D341Med (cell line): ENCODE measurements at regions not wholly inside any gene's neighbourhood (a gene's known extent, or its start where the extent isn't known, plus 50 kb on each side); places are given as distances from the start of the nearest gene placed in this dataset.
"Not testable (repeated sequence)": the region's sequence is repeated elsewhere in the genome, so short reads cannot be mapped to it uniquely, and the experiment has no call there.

Experiments used
- DNase-seq: peaks from one replicate; pipeline ENCODE4 v3.0.0; 2012; ENCODE audit warnings: low spot score

- no peak for DNase-seq
Observed at GRCh38 chr1:118828038-118828437, 160.1 kb downstream of the TBX15 start.

GRCh38 chr1:118827636-118828035 is 160.5 kb downstream of the TBX15 start:
- no peak for DNase-seq

GRCh38 chr1:118827207-118827606 is 160.9 kb downstream of the TBX15 start:
- no peak for DNase-seq

- no peak for DNase-seq
Observed at GRCh38 chr1:118826669-118827068, 161.5 kb downstream of the TBX15 start.

GRCh38 chr1:118825619-118826018 is 162.5 kb downstream of the TBX15 start:
- no peak for DNase-seq

GRCh38 chr1:118821801-118822200 is 166.3 kb downstream of the TBX15 start:
- DNase-seq: no peak

- no peak for DNase-seq
Observed at GRCh38 chr1:118820864-118821263, 167.3 kb downstream of the TBX15 start.

- no peak for DNase-seq
Observed at GRCh38 chr1:118815909-118816308, 172.2 kb downstream of the TBX15 start.

GRCh38 chr1:118812555-118812954 is 175.6 kb downstream of the TBX15 start:
- DNase-seq: no peak

- DNase-seq: no peak
Observed at GRCh38 chr1:118811156-118811555, 177.0 kb downstream of the TBX15 start.

- DNase-seq: no peak
Observed at GRCh38 chr1:118809586-118809985, 178.6 kb downstream of the TBX15 start.

- not testable (repeated sequence) for DNase-seq
Observed at GRCh38 chr1:118803128-118803527, 185.0 kb downstream of the TBX15 start.

- DNase-seq: no peak
Observed at GRCh38 chr1:118791094-118791691, 196.9 kb downstream of the TBX15 start.

- no peak for DNase-seq
Observed at GRCh38 chr1:118788463-118788862, 199.7 kb downstream of the TBX15 start.

- DNase-seq: no peak
Observed at GRCh38 chr1:118786454-118787155, 201.5 kb downstream of the TBX15 start.

GRCh38 chr1:118785246-118785645 is 202.9 kb downstream of the TBX15 start:
- DNase-seq: no peak

GRCh38 chr1:118783095-118783758 is 204.9 kb downstream of the TBX15 start:
- DNase-seq: no peak

- no peak for DNase-seq
Observed at GRCh38 chr1:118773656-118774055, 214.5 kb downstream of the TBX15 start.

GRCh38 chr1:118767971-118768370 is 220.2 kb downstream of the TBX15 start:
- DNase-seq: no peak

GRCh38 chr1:118753976-118754375 is 234.2 kb downstream of the TBX15 start:
- no peak for DNase-seq

- no peak for DNase-seq
Observed at GRCh38 chr1:118751166-118751565, 237.0 kb downstream of the TBX15 start.

GRCh38 chr1:118744420-118744819 is 243.7 kb downstream of the TBX15 start:
- DNase-seq: no peak

GRCh38 chr1:118739501-118739900 is 248.6 kb downstream of the TBX15 start:
- DNase-seq: no peak
